B cell (primary cell): ENCODE measurements at regions not wholly inside any gene's neighbourhood (a gene's known extent, or its start where the extent isn't known, plus 50 kb on each side); places are given as distances from the start of the nearest gene placed in this dataset.
A peak's percentile ranks its signal among the peaks of the same experiment; 100 is the strongest.

Source experiments
- ATAC-seq: fragments of 200-7000 bp; cut with Tn5 transposase; one replicate; pipeline ENCODE4 v1.10.0; 2021; ENCODE audit warnings: low read depth, mild to moderate bottlenecking, moderate number of reproducible peaks, moderate library complexity
- CTCF ChIA-PET: fragments of 350-600 bp; sonication (Branson Sonifier 250); formaldehyde crosslinking; loops from one replicate; lab custom pipeline; 2021; ENCODE audit warnings: antibody characterized with exemption, inconsistent platforms; lab: Charles Lee
- POLR2A ChIA-PET: fragments of 350-600 bp; sonication (Branson Sonifier 250); formaldehyde crosslinking; loops from one replicate; lab custom pipeline; 2021; ENCODE audit warnings: antibody characterized with exemption; lab: Charles Lee
- DNase-seq: peaks from one replicate; pipeline ENCODE4 v3.0.0; 2013
- H2AFZ ChIP-seq: 2 replicates; pipeline ENCODE4 v1.6.1; 2012; ENCODE audit warnings: mild to moderate bottlenecking, low read depth, low read length; ENCODE audit not compliant: insufficient read depth, poor library complexity, severe bottlenecking
- H3K27ac ChIP-seq, 2 donors: 1 replicate in 1 of 2; 2 replicates in 1 of 2; pipeline ENCODE4 v1.5.1; 2012 to 2013; ENCODE audit warnings: low read length in 2 of 2, mild to moderate bottlenecking in 2 of 2, moderate library complexity in 1 of 2
- H3K27me3 ChIP-seq, 4 experiments: fragments of 200-600 bp in 1 of 4; sonication (generic) in 1 of 4; replicated peaks in 1 of 4; 1 replicate in 2 of 4; 2 replicates in 2 of 4; pipeline versions ENCODE4 v1.6.1 to v1.7.0; 2013 to 2016; ENCODE audit warnings: low read length in 3 of 4, mild to moderate bottlenecking in 2 of 4, mixed read lengths in 1 of 4, moderate library complexity in 1 of 4; ENCODE audit not compliant: insufficient read depth in 4 of 4, control insufficient read depth in 3 of 4; ENCODE audit errors: control extremely low read depth in 1 of 4
- H3K36me3 ChIP-seq, 2 experiments: replicated peaks in 1 of 2; 1 replicate in 1 of 2; 2 replicates in 1 of 2; pipeline versions ENCODE4 v1.6.1 to v1.7.1; 2013; ENCODE audit warnings: low read length in 1 of 2; ENCODE audit not compliant: insufficient read depth in 2 of 2, control insufficient read depth in 1 of 2; ENCODE audit errors: control extremely low read depth in 1 of 2, extremely low read depth in 1 of 2
- H3K4me1 ChIP-seq, 2 donors: fragments of 200-600 bp in 1 of 2; sonication (generic) in 1 of 2; 1 replicate in 1 of 2; 2 replicates in 1 of 2; pipeline versions ENCODE4 v1.5.1 to v1.6.1; 2013 to 2017; ENCODE audit warnings: low read length in 2 of 2; ENCODE audit not compliant: control insufficient read depth in 2 of 2, insufficient read depth in 2 of 2
- H3K4me2 ChIP-seq: replicated peaks from 2 replicates; pipeline ENCODE3; 2012; ENCODE audit warnings: mild to moderate bottlenecking, low read depth, low read length; ENCODE audit not compliant: poor library complexity, severe bottlenecking
- H3K4me3 ChIP-seq, 5 experiments: fragments of 200-600 bp in 1 of 5; sonication (generic) in 1 of 5; 1 replicate in 3 of 5; 2 replicates in 2 of 5; pipeline versions ENCODE4 v1.5.1 to v1.7.0; 2011 to 2016; ENCODE audit warnings: low read length in 4 of 5, mild to moderate bottlenecking in 4 of 5, low read depth in 2 of 5, control low read depth in 1 of 5, moderate library complexity in 1 of 5; ENCODE audit not compliant: insufficient read depth in 1 of 5; ENCODE audit errors: control extremely low read depth in 1 of 5, extremely low read depth in 1 of 5
- H3K79me2 ChIP-seq: fragments of 200-600 bp; sonication (generic); one replicate; pipeline ENCODE4 v1.6.0; 2016; ENCODE audit warnings: low read length; ENCODE audit not compliant: control insufficient read depth, insufficient read depth
- H3K9ac ChIP-seq: fragments of 200-600 bp; sonication (generic); 2 replicates; pipeline ENCODE4 v1.6.1; 2017; ENCODE audit warnings: mild to moderate bottlenecking, low read length, moderate library complexity
- H3K9me3 ChIP-seq, 3 donors: one replicate each; pipeline versions ENCODE4 v1.6.1 to v1.7.1; 2013; ENCODE audit warnings: low read length in 2 of 3; ENCODE audit not compliant: control insufficient read depth in 2 of 3, insufficient read depth in 1 of 3; ENCODE audit errors: control extremely low read depth in 1 of 3
- H4K20me1 ChIP-seq: 2 replicates; pipeline ENCODE4 v1.6.0; 2012; ENCODE audit warnings: mild to moderate bottlenecking, low read length; ENCODE audit not compliant: insufficient read depth, control insufficient read depth, poor library complexity, severe bottlenecking
- H3K27ac Mint-ChIP-seq: one replicate; pipeline ENCODE4 v1.8.0; 2021; ENCODE audit warnings: mixed read lengths
- H3K27me3 Mint-ChIP-seq: one replicate; pipeline ENCODE4 v1.8.0; 2021; ENCODE audit warnings: mixed read lengths
- H3K4me1 Mint-ChIP-seq: one replicate; pipeline ENCODE4 v1.8.0; 2021; ENCODE audit warnings: mixed read lengths
- H3K4me3 Mint-ChIP-seq: one replicate; pipeline ENCODE4 v1.8.0; 2021; ENCODE audit warnings: mixed read lengths
- H3K9me3 Mint-ChIP-seq: one replicate; pipeline ENCODE4 v1.8.0; 2022; ENCODE audit warnings: mixed read lengths; ENCODE audit not compliant: insufficient read depth
- EZH2 ChIP-seq: IDR thresholded peaks from 2 replicates; pipeline ENCODE4 v1.6.1; 2012; ENCODE audit warnings: borderline replicate concordance, low read depth, mild to moderate bottlenecking, moderate library complexity, low read length; ENCODE audit not compliant: insufficient read depth, poor library complexity, severe bottlenecking
- WGBS: methylation state at CpG from one replicate; pipeline ENCODE4 v1.1.5; 2013; ENCODE audit warnings: missing lambda C conversion rate; ENCODE audit not compliant: insufficient coverage; 5-methylcytosine and 5-hydroxymethylcytosine counted together
- intact Hi-C: fragments of 100-400 bp; cut with micrococcal nuclease; formaldehyde crosslinking; loops from one replicate; pipeline ENCODE4 v1.10.0; 2022
- TF ChIP-seq, protein P1 (sequence below): fragments of 200-600 bp; IDR thresholded peaks from one replicate; pipeline ENCODE4 v1.8.0; 2022; ENCODE audit warnings: antibody characterized with exemption, mild to moderate bottlenecking

DNA sequence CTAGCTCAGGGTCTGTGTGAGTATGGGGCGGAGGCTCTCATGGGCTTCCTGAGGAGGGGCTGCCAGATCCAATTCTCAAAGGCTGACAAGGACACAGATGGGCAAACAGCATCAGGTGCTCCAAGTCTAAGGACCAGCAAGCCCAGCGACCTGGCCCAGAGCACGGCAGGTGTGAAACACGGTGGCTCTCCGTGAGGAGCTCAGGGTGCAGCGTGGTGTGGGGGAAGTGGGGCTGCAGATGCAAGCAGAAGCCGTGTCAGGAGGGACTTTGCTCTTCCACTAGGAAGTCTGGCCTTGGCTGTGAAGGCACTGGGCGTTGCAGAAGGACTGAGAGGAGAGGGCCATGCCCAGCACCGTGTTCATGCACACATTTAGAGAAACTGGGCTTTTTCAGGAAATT is 420.0 kb downstream of the GADD45G start:
- no peak for DNase-seq
- no peaks in the 10 kb centered on the region for H3K9me3 Mint-ChIP-seq
- H3K9me3 ChIP-seq, result peaks cover 0 to 2% (median 0%) of the 10 kb centered on the region in 3 donors
- intact Hi-C loops, result loop anchor here (2.0 to 5.0 kb wide), 3 partner anchors 16 to 423 kb away; no protein-coding TSS in a partner anchor
- no peaks in the 10 kb centered on the region for H3K27me3 Mint-ChIP-seq
- peak overlapping the region; percentile 73 for H3K4me2 ChIP-seq
- H3K27ac ChIP-seq, result peak overlapping the region; percentile 84 to 85
- no peaks in the 10 kb centered on the region for H4K20me1 ChIP-seq
- peak; percentile 32 for ATAC-seq
- peak overlapping the region; percentile 94 for H3K27ac Mint-ChIP-seq
- peak overlapping the region; percentile 36 for H3K9ac ChIP-seq
- no peaks in the 10 kb centered on the region for H3K36me3 ChIP-seq
- 22% methylated on average over 9 of the region's 9 CpGs for WGBS
- no peaks in the 10 kb centered on the region for H3K79me2 ChIP-seq
- CTCF ChIA-PET, result interaction anchor here (0.8 to 1.8 kb wide), 6 partner anchors 24 to 427 kb away, joined by 3 to 7 read pairs (median 4); partner anchors contain the start of gene GADD45G
- H3K4me1 Mint-ChIP-seq, result peaks cover 63% of the 10 kb centered on the region
- no peak for TF ChIP-seq EZH2
- TF ChIP-seq, protein P1, sequence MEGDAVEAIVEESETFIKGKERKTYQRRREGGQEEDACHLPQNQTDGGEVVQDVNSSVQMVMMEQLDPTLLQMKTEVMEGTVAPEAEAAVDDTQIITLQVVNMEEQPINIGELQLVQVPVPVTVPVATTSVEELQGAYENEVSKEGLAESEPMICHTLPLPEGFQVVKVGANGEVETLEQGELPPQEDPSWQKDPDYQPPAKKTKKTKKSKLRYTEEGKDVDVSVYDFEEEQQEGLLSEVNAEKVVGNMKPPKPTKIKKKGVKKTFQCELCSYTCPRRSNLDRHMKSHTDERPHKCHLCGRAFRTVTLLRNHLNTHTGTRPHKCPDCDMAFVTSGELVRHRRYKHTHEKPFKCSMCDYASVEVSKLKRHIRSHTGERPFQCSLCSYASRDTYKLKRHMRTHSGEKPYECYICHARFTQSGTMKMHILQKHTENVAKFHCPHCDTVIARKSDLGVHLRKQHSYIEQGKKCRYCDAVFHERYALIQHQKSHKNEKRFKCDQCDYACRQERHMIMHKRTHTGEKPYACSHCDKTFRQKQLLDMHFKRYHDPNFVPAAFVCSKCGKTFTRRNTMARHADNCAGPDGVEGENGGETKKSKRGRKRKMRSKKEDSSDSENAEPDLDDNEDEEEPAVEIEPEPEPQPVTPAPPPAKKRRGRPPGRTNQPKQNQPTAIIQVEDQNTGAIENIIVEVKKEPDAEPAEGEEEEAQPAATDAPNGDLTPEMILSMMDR, result no peak
- peak overlapping the region; percentile 80 for H3K4me3 Mint-ChIP-seq
- H3K4me3 ChIP-seq, result peak overlapping the region in 4 of 5 experiments; percentile 7 to 34 (median 29)
- peak overlapping the region; percentile 48 for H2AFZ ChIP-seq
- peaks cover 56 to 57% of the 10 kb centered on the region in 2 donors for H3K4me1 ChIP-seq
- POLR2A ChIA-PET, result interaction anchor here (0.9 kb wide), 1 partner anchor 25 kb away, joined by 3 read pairs; no protein-coding TSS in a partner anchor
- no peaks in the 10 kb centered on the region for H3K27me3 ChIP-seq

- no peaks in the 10 kb centered on the region for H3K27me3 ChIP-seq
- 52% methylated on average over 3 of the region's 3 CpGs for WGBS
- Mint-ChIP-seq H3K27ac (peak overlapping the region; percentile 53), H3K4me3 (no peak overlapping the region), H3K4me1 (peaks cover 56% of the 10 kb centered on the region), H3K9me3 (no peaks in the 10 kb centered on the region), H3K27me3 (no peaks in the 10 kb centered on the region)
- H3K9ac ChIP-seq, result no peak overlapping the region
- CTCF ChIA-PET, result interaction anchor here (1.1 to 1.8 kb wide), 2 partner anchors 25 to 102 kb away, joined by 3 to 7 read pairs; no protein-coding TSS in a partner anchor
- no peaks in the 10 kb centered on the region for H3K36me3 ChIP-seq
- no peaks in the 10 kb centered on the region for H4K20me1 ChIP-seq
- TF ChIP-seq EZH2, result no peak
- TF ChIP-seq, protein P1, result no peak
- ATAC-seq (no peak), DNase-seq (peak; percentile 35)
- POLR2A ChIA-PET, result no interaction called here
- peaks cover 0 to 2% (median 0%) of the 10 kb centered on the region in 3 donors for H3K9me3 ChIP-seq
- peaks cover 56 to 57% of the 10 kb centered on the region in 2 donors for H3K4me1 ChIP-seq
- peak overlapping the region; percentile 20 for H2AFZ ChIP-seq
- H3K79me2 ChIP-seq, result no peaks in the 10 kb centered on the region
- no peak overlapping the region for H3K27ac ChIP-seq
- peak overlapping the region; percentile 73 for H3K4me2 ChIP-seq
- intact Hi-C loops, result loop anchor here (2.0 to 5.0 kb wide), 2 partner anchors 17 to 424 kb away; no protein-coding TSS in a partner anchor
- no peak overlapping the region for H3K4me3 ChIP-seq
These were observed 421.0 kb downstream of the GADD45G start for GRCh38 chr9:90025816-90026215.
